GM19328 (cell line): ENCODE measurements at regions not wholly inside any gene's neighbourhood (a gene's known extent, or its start where the extent isn't known, plus 50 kb on each side); places are given as distances from the start of the nearest gene placed in this dataset.

Experiments used
- ATAC-seq: cut with Tn5 transposase; IDR thresholded peaks from one replicate; pipeline ENCODE4 v1.9.1; 2021; ENCODE audit warnings: mild to moderate bottlenecking, moderate library complexity; ENCODE audit not compliant: unreplicated experiment

- no peak for ATAC-seq
These were observed 295.9 kb upstream of the N4BP1 start for GRCh38 chr16:48905632-48906505.

- ATAC-seq, result no peak
These were observed 294.4 kb upstream of the N4BP1 start for GRCh38 chr16:48904333-48904732.

- no peak for ATAC-seq
These were observed 293.1 kb upstream of the N4BP1 start for GRCh38 chr16:48903039-48903438.

DNA sequence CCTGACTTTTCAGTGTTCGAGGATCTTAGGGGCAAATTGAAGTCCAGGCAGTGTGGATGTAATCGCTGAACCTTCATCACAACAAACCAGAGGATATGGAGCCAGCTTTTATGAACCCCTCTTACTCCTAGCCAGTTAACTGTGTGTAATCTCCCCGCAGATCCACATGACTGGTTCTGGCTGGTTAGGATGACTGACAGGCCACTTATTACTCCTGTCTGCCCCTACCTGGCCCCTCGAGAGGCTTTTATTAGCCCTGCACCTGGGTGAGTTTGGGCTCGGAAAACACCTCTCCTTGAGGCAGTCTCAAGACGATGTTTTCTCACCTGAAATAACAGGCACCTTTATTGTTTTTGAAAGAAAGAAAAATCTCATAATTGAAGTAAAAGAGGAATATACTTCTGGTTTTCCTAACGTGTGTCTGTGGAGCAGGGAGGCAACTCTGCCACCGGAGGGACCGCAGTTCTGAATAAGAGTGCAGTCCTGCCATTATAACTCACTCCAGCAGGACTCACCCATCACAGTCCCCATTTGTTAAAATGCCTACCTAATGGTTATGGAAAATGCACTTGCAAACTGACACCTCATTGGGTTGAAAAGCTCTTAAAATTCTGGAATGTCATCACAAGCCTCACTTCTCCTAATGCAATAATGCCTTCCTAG is 291.9 kb upstream of the N4BP1 start:
- ATAC-seq, result no peak

- no peak for ATAC-seq
These were observed 289.5 kb upstream of the N4BP1 start for GRCh38 chr16:48899500-48899899.

- no peak for ATAC-seq
These were observed 287.8 kb upstream of the N4BP1 start for GRCh38 chr16:48897698-48898205.

DNA sequence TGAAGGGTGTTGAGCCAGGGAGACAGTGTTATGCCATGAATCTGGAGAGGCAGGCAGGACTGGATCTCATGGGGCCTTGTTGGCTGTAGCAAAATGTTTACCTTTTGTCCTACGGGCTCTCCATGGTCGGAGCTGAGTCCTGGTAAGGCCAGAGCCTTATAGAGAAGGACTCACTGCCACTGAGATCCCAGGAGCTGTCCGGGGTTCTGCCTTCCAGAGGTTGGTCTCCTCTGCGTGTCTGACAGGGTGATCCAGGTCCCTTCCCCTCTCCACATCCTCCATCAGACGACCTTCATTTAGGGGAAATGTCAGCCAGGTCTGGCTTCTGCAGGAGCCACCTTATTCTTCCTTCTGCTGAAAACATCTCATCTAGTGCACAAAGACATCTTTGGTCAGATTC is 285.2 kb upstream of the N4BP1 start:
- no peak for ATAC-seq

DNA sequence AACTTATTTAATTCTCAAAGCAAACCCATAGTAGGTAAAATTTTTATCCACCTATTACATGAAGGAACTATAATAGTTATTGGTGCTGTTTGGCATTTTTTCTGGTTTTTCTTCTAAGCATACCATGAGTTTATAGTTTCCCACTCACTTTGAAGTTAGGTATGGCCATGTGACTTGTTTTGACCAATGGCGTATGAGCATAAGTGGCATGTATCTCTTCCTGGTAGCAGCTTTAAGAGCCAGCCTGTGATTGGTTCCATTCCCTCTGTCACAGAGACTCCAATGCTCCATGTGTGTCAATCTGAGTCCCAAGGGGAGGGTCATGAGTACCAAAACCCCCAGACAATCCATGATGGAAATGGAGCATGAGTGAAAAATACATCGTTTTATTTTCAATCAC is 282.9 kb upstream of the N4BP1 start:
- no peak for ATAC-seq

GRCh38 chr16:48887646-48888210 is 277.7 kb upstream of the N4BP1 start:
- ATAC-seq, result no peak

DNA sequence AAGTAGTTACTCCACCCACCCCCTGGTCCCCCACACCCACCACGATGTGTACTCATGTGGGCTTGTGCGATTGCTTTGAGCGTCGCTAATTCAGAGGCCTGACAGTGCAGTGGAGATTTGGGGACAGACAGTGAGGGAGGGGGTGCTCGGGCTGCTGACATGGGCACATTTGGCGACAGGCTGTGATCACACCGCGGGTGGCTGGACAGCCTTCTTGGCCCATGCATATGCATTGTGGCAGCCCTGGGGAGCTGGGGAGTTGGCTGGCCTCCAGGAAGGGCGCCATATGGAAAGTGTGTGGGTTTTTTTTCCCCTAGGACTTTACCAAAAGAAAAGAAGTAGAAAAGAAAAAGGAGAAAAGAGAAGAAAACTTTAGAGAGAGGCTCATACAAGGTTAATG is 275.5 kb upstream of the N4BP1 start:
- no peak for ATAC-seq

DNA sequence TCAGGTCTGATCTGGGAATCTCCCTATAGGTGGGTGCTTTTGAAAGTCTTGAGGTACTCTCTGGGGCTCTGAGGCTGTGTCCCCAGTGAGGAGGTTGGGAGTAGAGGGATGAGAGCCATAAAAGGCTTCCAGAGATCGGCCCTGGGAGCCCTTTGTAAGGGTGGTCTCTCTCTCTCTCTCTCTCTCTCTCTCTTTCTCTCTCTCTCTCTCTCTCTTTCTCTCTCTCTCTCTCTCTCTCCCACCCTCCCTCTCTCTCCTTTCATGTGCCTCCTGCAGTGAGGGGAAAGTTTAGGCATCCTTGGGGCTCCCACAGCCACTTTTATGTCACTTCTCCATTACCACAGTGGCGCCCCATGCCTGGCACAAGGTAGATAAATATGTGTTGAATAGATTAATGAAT is 271.3 kb upstream of the N4BP1 start:
- ATAC-seq, result no peak

DNA sequence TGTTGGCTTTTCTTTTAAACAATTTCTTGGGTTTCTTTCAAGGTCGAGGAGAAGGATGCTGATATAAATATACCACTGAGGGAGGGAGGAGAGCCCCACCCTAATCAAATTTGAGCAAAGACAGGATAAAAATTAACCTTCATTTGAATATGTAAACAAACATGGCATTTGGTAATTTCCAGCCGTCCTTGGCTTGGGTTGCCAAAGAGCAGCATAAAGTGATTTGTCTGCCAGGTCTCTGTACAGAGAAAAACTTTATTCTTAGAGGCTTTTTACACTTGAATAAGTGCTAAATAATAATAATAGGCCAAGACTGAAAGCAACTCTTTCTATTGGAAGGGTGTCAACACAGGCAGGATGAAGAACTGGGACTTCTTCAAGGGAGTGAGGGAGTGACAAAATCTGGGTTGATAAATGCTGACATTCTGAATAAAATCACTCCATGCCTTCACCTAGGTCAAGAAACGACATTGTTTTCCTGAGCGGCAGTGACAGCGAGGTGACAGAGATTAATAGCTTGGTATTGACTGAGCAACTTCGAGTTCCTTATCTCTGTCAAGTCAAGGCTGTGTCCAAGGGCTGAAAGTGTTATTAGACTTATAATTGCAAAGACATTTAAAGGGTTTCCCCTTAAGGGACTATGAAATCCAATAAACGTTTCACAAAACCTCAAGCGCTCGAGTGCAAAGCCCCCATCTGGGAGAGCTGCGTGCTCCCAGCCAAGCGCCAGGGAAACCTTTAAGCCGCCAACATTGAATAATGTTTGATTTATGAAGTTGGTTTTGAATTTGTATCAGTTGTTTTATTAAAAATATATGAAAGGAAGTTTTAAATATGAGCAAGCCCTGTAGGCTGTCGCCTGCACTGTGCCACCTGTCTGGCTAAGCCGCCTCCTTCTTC is 269.5 kb upstream of the N4BP1 start:
- no peak for ATAC-seq

GRCh38 chr16:48877946-48878345 is 268.0 kb upstream of the N4BP1 start:
- ATAC-seq, result no peak

DNA sequence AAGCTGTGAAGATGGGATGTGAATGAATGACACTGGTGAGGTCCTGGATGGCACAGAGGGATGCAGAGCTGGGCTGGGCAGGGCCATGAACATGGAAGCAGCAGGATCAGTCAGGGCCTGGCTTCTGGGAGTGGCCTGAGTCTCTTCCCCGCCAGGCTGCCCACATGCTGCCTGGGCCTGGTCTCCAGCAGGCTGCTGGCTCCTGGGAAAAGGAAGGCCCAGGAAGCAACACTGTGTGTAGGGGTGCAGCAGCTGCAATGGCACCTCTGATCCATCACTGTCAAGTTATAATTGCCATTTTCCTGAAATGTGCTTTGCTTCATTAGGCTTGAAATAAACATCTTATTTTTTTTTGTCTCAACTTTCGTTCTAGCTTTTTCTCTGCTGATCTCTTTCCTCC is 260.2 kb upstream of the N4BP1 start:
- ATAC-seq, result no peak

GRCh38 chr16:48865520-48865919 is 255.5 kb upstream of the N4BP1 start:
- no peak for ATAC-seq

DNA sequence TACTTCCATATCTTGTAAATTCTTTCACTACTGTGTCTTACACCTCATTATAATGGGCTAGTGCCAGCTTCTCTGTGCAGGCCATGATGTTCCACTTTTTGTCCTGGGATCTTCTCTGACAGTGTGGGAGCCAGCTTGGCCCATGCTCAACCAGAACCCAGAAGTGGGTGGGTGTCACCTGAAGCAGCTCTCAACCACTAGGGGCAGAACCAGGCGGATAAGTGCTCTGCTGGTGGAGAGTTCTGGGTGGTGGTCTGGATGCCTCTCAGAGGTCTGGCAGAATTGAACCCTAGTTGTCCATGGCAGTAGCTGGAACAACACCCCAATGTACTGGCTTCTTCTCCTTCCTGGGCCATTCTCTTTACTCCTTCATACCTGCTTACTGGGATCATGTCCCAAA is 254.1 kb upstream of the N4BP1 start:
- no peak for ATAC-seq

- ATAC-seq, result no peak
These were observed 252.1 kb upstream of the N4BP1 start for GRCh38 chr16:48862087-48862532.

DNA sequence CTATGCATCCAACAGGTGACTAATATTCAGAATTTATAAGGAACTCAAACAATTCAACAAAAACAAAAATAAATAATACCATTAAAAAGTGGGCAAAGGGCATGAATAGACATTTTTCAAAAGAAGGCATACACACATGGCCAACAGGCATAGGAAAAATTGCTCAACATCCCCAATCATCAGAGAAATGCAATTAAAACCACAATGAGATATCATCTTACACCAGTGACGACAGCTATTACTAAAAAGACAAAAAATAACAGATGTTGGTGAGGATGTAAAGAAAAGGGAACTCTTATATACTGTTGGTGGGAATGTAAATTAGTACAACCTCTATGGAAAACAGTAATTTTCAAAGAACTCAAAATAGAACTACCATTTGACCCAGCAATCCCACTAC is 250.4 kb upstream of the N4BP1 start:
- ATAC-seq, result no peak

GRCh38 chr16:48852951-48853350 is 243.0 kb upstream of the N4BP1 start:
- no peak for ATAC-seq

DNA sequence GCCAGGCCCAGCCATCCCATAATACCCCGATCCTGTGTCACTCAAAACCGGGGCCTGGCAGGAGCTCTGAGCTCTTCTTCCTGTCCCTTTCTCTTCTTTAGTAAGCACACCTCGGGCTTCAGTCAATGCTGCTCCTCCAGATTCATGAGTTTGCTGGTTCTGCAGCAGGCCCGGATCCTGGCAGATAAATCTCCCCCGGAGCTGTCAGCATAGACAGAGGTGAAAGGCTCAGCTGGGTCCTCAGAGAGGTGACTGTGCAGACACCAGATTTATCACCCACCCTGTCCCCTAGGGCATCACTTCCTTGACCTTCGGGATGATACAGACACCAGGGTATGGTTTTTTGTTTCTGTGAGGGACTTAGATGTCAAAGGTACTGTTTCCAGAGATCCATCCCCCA is 242.5 kb upstream of the N4BP1 start:
- ATAC-seq, result no peak
